PC-9 (cell line): ENCODE measurements at regions not wholly inside any gene's neighbourhood (a gene's known extent, or its start where the extent isn't known, plus 50 kb on each side); places are given as distances from the start of the nearest gene placed in this dataset.

ENCODE experiments used
- CTCF ChIP-seq: fragments of 200-600 bp; sonication (generic); conservative IDR thresholded peaks from 2 replicates; pipeline ENCODE4 v1.6.1; 2017; ENCODE audit warnings: mixed run types, antibody characterized with exemption, mild to moderate bottlenecking, moderate library complexity
- EZH2 ChIP-seq: fragments of 200-600 bp; sonication (generic); IDR thresholded peaks from 2 replicates; pipeline ENCODE4 v1.8.0; 2017; ENCODE audit warnings: antibody characterized with exemption, low read depth

- no peak for TF ChIP-seq EZH2
- TF ChIP-seq CTCF: no peak
These were observed 1431.7 kb upstream of the PIK3C3 start for GRCh38 chr18:40523287-40523686.
